ENCODE measurements at regions not wholly inside any gene's neighbourhood (a gene's known extent, or its start where the extent isn't known, plus 50 kb on each side); places are given as distances from the start of the nearest gene placed in this dataset.
"Not testable (repeated sequence)": the region's sequence is repeated elsewhere in the genome, so short reads cannot be mapped to it uniquely, and the experiment has no call there.

DNA sequence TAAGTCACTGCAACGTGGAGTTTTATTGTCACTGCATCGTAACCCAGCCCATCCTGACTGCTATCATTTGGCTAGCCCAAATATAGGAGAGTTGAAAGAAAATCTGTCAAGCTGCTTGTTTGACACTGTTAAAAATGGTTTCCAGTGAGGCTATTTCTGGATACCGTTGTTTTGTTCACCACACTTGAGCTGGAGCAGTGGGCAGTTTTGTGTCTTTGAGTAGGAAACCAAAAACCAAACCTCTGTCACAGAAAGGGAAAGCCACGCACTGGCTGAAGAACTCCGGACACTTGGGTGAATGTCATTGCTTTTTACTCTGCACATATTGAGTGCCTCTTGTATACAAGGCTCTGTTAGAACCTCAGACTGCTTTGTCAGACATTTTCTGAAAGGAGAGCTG lies 446.4 kb upstream of the CFAP20DC start:
- Histone ChIP-seq H3K27ac (no peak overlapping the region), H3K36me3 (no peaks in the 10 kb centered on the region), H3K9me3 (no peaks in the 10 kb centered on the region), H3K4me1 (no peaks in the 10 kb centered on the region), H3K27me3 (no peaks in the 10 kb centered on the region), H3K4me3 (no peak overlapping the region)
- WGBS, 2 donors = 84 to 93% methylated on average over 5 of the region's 5 CpGs
- DNase-seq (no peak), ATAC-seq (ENCODE audit: low FRiP score in 2 of 2) (no peak)
- TF ChIP-seq EP300 (IDR thresholded peaks at IDR 0.05) = no peak
- TF ChIP-seq POLR2A (IDR thresholded peaks at IDR 0.05) = no peak
- TF ChIP-seq, protein P1, sequence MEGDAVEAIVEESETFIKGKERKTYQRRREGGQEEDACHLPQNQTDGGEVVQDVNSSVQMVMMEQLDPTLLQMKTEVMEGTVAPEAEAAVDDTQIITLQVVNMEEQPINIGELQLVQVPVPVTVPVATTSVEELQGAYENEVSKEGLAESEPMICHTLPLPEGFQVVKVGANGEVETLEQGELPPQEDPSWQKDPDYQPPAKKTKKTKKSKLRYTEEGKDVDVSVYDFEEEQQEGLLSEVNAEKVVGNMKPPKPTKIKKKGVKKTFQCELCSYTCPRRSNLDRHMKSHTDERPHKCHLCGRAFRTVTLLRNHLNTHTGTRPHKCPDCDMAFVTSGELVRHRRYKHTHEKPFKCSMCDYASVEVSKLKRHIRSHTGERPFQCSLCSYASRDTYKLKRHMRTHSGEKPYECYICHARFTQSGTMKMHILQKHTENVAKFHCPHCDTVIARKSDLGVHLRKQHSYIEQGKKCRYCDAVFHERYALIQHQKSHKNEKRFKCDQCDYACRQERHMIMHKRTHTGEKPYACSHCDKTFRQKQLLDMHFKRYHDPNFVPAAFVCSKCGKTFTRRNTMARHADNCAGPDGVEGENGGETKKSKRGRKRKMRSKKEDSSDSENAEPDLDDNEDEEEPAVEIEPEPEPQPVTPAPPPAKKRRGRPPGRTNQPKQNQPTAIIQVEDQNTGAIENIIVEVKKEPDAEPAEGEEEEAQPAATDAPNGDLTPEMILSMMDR (IDR thresholded peaks at IDR 0.05) = no peak
- no peak for TF ChIP-seq POLR2AphosphoS5 (IDR thresholded peaks at IDR 0.05)

GRCh38 chr3:59494969-59495368 lies 445.1 kb upstream of the CFAP20DC start:
- not testable (repeated sequence) for H3K36me3 ChIP-seq; H3K27ac ChIP-seq; DNase-seq; H3K4me1 ChIP-seq; H3K4me3 ChIP-seq; H3K27me3 ChIP-seq; ATAC-seq (ENCODE audit: low FRiP score in 2 of 2); H3K9me3 ChIP-seq
- WGBS, 2 donors = 90 to 93% methylated on average over 1 of the region's 1 CpG

- Histone ChIP-seq H3K4me3 (no peak overlapping the region), H3K4me1 (no peaks in the 10 kb centered on the region), H3K9me3 (no peaks in the 10 kb centered on the region), H3K36me3 (no peaks in the 10 kb centered on the region), H3K27ac (no peak overlapping the region), H3K27me3 (no peaks in the 10 kb centered on the region)
- DNase-seq (no peak), ATAC-seq (ENCODE audit: low FRiP score in 2 of 2) (no peak)
- TF ChIP-seq EP300 (IDR thresholded peaks at IDR 0.05) = no peak
- no peak for TF ChIP-seq POLR2A (IDR thresholded peaks at IDR 0.05)
- 58 to 62% methylated on average over 3 of the region's 3 CpGs for WGBS, 2 donors
These were observed 436.7 kb upstream of the CFAP20DC start for GRCh38 chr3:59486520-59486919.

DNA sequence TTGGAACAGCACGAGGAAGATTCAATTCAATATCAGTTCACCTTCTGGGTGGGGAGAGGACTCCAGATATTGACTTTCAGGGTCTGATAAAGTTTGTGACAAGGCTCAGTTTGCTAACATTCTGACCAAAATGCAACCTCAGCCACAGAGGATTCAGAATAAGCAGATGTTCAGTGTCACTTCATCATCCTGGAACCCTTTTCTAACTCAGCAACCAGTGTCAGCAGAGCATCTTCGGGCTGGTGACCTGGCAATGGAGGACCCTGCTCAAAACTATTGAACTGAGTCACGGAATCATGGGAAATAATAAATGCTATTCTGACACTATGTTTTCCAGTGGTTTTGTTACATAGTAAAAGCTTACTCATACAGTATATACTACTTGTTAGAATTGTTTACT lies 433.4 kb upstream of the CFAP20DC start:
- Histone ChIP-seq H3K4me3 (no peak overlapping the region), H3K27ac (no peak overlapping the region), H3K27me3 (no peaks in the 10 kb centered on the region), H3K4me1 (peaks cover 0 to 4% (median 0%) of the 10 kb centered on the region in 4 donors), H3K9me3 (no peaks in the 10 kb centered on the region), H3K36me3 (no peaks in the 10 kb centered on the region)
- no peak for TF ChIP-seq EP300 (IDR thresholded peaks at IDR 0.05)
- no peak for TF ChIP-seq POLR2AphosphoS5 (IDR thresholded peaks at IDR 0.05)
- no peak for TF ChIP-seq POLR2A (IDR thresholded peaks at IDR 0.05)
- TF ChIP-seq, protein P1 (IDR thresholded peaks at IDR 0.05) = no peak
- DNase-seq (no peak), ATAC-seq (ENCODE audit: low FRiP score in 2 of 2) (no peak)
- WGBS, 2 donors = 93 to 95% methylated on average over 3 of the region's 3 CpGs

DNA sequence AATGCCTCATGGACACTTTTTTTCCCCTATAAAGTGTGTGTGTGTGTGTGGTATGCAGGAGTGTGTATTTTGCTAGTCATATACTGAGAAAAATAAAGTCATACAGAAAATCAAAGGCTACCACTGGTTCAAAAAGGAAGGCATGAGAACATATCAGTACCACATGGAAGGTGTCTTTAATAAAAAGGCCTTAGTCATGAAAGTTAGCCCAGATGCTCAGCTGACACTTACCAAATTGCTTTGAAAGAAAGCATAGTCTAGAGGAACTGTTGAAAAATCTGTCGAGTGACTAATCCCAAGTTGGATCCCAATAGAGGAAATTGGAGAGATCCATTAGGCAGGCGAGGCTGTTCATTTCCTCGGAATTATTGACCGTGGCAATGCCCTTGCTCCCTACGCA lies 432.9 kb upstream of the CFAP20DC start:
- no peaks in the 10 kb centered on the region for H3K27me3 ChIP-seq
- no peak overlapping the region for H3K27ac ChIP-seq
- peaks cover 0 to 4% (median 0%) of the 10 kb centered on the region in 4 donors for H3K4me1 ChIP-seq
- ATAC-seq (ENCODE audit: low FRiP score in 2 of 2) (no peak), DNase-seq (no peak)
- WGBS, 2 donors = 86 to 93% methylated on average over 5 of the region's 5 CpGs
- H3K9me3 ChIP-seq = no peaks in the 10 kb centered on the region
- TF ChIP-seq POLR2AphosphoS5 (IDR thresholded peaks at IDR 0.05) (no peak), EP300 (IDR thresholded peaks at IDR 0.05) (no peak), POLR2A (IDR thresholded peaks at IDR 0.05) (no peak)
- TF ChIP-seq, protein P1 (IDR thresholded peaks at IDR 0.05) = no peak
- H3K36me3 ChIP-seq = no peaks in the 10 kb centered on the region
- no peak overlapping the region for H3K4me3 ChIP-seq

- Histone ChIP-seq H3K27me3 (no peaks in the 10 kb centered on the region), H3K4me1 (peaks cover 0 to 4% (median 0%) of the 10 kb centered on the region in 4 donors), H3K9me3 (no peaks in the 10 kb centered on the region), H3K36me3 (no peaks in the 10 kb centered on the region), H3K4me3 (no peak overlapping the region), H3K27ac (no peak overlapping the region)
- 85 to 86% methylated on average over 3 of the region's 3 CpGs for WGBS, 2 donors
- ATAC-seq (ENCODE audit: low FRiP score in 2 of 2) (no peak), DNase-seq (no peak)
- TF ChIP-seq POLR2A (IDR thresholded peaks at IDR 0.05) (no peak), EP300 (IDR thresholded peaks at IDR 0.05) (no peak), POLR2AphosphoS5 (IDR thresholded peaks at IDR 0.05) (no peak)
- TF ChIP-seq, protein P1 (IDR thresholded peaks at IDR 0.05) = no peak
These were observed 432.1 kb upstream of the CFAP20DC start for GRCh38 chr3:59481776-59482400.
